HL-60 (cell line): ENCODE measurements at regions not wholly inside any gene's neighbourhood (a gene's known extent, or its start where the extent isn't known, plus 50 kb on each side); places are given as distances from the start of the nearest gene placed in this dataset.

Source experiments
- POLR2AphosphoS5 ChIP-seq: IDR thresholded peaks from 2 replicates; pipeline ENCODE4 v1.6.1; 2012; ENCODE audit warnings: low read depth
- TF ChIP-seq, protein P1 (sequence below): IDR thresholded peaks from one replicate; pipeline ENCODE4 v1.5.1; 2011; ENCODE audit warnings: low read length, control low read depth, inconsistent platforms; ENCODE audit not compliant: insufficient read depth
- TF ChIP-seq, protein P2 (sequence below): IDR thresholded peaks from 2 replicates; pipeline ENCODE4 v1.6.1; 2012; ENCODE audit warnings: low read depth; ENCODE audit not compliant: insufficient replicate concordance

DNA sequence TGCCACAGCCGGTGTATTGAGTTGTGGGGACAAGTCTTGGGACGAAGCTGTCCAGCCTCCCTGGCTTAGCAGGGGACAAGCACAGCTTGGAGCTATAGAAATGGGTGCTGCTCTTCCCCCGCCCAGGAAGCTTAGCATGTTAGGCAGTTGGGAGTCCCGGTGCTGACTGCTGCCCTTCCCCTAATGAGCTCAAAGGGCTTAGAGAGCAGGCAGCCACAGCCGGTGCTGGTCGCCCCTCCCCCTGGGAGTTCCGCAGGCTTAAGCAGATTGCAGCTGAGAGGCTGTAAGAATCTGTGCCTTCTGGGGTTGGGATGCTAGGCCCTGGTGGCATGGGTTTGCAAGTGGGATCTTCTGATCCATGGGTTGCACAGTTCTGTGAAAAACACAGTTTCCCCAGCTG lies 237.3 kb downstream of the DCDC2C start:
- TF ChIP-seq, protein P1, sequence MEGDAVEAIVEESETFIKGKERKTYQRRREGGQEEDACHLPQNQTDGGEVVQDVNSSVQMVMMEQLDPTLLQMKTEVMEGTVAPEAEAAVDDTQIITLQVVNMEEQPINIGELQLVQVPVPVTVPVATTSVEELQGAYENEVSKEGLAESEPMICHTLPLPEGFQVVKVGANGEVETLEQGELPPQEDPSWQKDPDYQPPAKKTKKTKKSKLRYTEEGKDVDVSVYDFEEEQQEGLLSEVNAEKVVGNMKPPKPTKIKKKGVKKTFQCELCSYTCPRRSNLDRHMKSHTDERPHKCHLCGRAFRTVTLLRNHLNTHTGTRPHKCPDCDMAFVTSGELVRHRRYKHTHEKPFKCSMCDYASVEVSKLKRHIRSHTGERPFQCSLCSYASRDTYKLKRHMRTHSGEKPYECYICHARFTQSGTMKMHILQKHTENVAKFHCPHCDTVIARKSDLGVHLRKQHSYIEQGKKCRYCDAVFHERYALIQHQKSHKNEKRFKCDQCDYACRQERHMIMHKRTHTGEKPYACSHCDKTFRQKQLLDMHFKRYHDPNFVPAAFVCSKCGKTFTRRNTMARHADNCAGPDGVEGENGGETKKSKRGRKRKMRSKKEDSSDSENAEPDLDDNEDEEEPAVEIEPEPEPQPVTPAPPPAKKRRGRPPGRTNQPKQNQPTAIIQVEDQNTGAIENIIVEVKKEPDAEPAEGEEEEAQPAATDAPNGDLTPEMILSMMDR = no peak
- TF ChIP-seq POLR2AphosphoS5 = no peak
- TF ChIP-seq, protein P2, sequence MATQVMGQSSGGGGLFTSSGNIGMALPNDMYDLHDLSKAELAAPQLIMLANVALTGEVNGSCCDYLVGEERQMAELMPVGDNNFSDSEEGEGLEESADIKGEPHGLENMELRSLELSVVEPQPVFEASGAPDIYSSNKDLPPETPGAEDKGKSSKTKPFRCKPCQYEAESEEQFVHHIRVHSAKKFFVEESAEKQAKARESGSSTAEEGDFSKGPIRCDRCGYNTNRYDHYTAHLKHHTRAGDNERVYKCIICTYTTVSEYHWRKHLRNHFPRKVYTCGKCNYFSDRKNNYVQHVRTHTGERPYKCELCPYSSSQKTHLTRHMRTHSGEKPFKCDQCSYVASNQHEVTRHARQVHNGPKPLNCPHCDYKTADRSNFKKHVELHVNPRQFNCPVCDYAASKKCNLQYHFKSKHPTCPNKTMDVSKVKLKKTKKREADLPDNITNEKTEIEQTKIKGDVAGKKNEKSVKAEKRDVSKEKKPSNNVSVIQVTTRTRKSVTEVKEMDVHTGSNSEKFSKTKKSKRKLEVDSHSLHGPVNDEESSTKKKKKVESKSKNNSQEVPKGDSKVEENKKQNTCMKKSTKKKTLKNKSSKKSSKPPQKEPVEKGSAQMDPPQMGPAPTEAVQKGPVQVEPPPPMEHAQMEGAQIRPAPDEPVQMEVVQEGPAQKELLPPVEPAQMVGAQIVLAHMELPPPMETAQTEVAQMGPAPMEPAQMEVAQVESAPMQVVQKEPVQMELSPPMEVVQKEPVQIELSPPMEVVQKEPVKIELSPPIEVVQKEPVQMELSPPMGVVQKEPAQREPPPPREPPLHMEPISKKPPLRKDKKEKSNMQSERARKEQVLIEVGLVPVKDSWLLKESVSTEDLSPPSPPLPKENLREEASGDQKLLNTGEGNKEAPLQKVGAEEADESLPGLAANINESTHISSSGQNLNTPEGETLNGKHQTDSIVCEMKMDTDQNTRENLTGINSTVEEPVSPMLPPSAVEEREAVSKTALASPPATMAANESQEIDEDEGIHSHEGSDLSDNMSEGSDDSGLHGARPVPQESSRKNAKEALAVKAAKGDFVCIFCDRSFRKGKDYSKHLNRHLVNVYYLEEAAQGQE = no peak
